ENCODE measurements at regions not wholly inside any gene's neighbourhood (a gene's known extent, or its start where the extent isn't known, plus 50 kb on each side); places are given as distances from the start of the nearest gene placed in this dataset.

DNA sequence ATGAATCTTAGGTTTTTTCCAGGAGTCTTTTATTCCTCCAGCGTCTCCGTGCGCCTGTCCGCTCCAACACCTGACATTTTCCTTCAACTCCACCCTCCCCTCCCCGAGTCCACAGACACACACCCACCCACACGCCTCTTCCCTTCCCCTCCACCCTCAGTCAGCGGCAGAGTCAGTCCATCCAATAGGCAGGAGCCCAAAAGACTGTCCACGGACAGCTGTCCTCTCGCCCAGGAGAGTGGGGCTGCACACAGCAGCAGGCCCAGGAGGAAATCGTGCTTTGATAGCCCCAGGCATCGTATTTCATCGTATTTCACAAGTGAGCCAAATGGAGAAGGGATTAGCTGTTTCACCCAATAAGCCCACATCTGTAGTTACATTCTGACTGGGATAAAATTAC lies 285.1 kb downstream of the ZEB1 start:
- DNase-seq (ENCODE audit: low read depth in 1 of 2, low spot score in 1 of 2): no peak
- in situ Hi-C loops (cut with HindIII; ENCODE audit: low pct_unique_long_range_greater_than_20kb, low sequenced_read_pairs): no loop called here
- no peak for TF ChIP-seq JUND (IDR thresholded peaks at IDR 0.05; ENCODE audit: low read depth)

DNA sequence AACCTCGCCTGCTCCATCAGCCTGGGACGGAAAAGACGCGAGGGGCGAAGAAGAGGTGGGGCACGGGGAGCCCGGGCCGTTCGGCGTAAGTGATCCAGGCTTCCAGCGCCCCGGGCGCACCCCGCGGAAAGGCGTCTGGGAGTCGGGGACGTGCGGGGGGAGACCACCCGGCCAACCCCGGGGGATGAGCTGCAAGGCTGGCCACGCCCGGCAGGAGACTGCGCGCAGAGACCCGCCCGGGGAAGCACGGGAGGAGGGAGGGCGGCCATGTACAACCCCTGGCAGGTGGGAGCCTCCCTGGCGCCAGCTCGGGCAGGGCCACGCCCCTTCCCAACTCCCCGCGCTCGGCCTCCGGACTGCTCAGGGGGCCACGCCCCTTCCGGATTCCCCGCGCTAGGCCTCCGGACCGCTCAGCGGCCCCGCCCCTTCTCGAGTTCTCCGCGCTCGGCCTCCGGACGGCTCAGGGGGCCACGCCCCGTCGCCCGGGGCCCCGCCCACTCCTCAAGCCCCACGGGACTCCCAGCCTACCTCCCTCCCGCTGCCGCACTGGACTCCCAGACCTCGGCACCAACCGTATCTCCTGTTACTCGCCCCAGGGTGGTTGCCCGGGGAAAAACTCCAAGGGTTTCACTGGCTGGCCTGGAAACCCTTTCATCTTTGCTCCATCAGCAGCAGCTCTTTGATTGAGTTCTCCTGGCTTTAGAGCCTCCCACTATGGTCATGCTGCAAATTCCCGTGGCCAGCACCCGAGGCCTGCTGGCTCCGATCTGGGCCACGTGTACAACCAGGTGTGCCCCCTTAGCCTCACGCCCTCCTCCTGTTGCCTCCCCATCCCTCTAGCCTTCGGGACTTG lies 284.4 kb downstream of the ZEB1 start:
- TF ChIP-seq JUND (IDR thresholded peaks at IDR 0.05; ENCODE audit: low read depth): no peak
- in situ Hi-C loops (cut with HindIII; ENCODE audit: low pct_unique_long_range_greater_than_20kb, low sequenced_read_pairs): no loop called here
- DNase-seq (ENCODE audit: low read depth in 1 of 2, low spot score in 1 of 2): peak; percentile 94 to 96

DNA sequence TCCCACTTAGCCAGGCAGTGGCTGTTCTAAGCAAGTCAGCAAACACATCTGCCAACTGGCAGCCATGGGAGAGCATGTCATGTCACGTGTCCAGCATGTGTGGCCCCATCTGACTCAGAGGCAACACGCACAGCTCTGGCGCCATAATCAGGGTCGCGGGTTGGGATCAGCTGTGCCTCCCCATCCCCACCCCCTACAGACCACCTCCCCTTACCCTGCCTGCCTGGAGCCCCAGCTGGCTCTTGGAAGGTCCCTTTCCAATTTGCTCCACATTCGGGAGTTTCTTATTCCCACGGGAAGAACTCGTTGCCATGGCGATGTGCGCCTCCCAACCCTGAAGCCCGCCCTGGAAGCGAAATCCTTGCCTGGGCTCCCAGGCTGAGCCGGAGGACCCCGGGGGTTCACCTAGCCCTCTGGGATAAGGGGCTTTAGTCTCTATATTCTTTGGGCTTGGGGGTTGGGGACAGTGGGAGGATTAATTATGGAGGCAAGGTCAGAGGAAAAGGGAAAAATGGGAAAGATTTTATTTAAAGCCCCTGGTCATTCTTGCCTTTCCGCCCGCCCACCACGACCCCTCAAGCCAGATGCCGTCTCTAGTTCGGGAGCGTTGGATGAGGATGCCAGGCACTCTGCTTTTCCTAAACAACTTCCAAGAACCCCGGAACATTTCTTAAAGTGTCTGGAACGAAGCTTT lies 283.7 kb downstream of the ZEB1 start:
- no peak for DNase-seq (ENCODE audit: low read depth in 1 of 2, low spot score in 1 of 2)
- in situ Hi-C loops (cut with HindIII; ENCODE audit: low pct_unique_long_range_greater_than_20kb, low sequenced_read_pairs): no loop called here
- TF ChIP-seq JUND (IDR thresholded peaks at IDR 0.05; ENCODE audit: low read depth): no peak

DNA sequence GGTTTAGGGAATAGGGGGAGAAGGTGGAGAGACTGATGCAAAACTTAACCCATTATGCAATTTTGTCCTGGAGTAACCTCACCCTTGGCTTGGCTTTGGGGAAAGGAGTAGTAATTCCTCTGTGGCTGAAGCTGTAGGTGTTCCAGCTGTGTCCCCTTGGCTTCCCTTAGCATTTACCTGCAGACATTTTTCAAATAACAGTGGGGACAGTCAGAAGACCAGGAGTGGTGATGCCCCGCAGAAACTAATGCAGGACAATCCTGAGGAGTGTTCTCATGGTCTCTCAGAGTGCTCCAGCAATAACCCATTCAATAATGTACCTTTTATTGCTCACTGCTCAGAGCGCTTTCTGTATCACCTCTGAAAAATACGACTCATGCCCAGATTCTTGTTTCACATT lies 282.1 kb downstream of the ZEB1 start:
- in situ Hi-C loops (cut with HindIII; ENCODE audit: low pct_unique_long_range_greater_than_20kb, low sequenced_read_pairs): no loop called here
- TF ChIP-seq JUND (IDR thresholded peaks at IDR 0.05; ENCODE audit: low read depth): no peak
- DNase-seq (ENCODE audit: low read depth in 1 of 2, low spot score in 1 of 2): no peak

DNA sequence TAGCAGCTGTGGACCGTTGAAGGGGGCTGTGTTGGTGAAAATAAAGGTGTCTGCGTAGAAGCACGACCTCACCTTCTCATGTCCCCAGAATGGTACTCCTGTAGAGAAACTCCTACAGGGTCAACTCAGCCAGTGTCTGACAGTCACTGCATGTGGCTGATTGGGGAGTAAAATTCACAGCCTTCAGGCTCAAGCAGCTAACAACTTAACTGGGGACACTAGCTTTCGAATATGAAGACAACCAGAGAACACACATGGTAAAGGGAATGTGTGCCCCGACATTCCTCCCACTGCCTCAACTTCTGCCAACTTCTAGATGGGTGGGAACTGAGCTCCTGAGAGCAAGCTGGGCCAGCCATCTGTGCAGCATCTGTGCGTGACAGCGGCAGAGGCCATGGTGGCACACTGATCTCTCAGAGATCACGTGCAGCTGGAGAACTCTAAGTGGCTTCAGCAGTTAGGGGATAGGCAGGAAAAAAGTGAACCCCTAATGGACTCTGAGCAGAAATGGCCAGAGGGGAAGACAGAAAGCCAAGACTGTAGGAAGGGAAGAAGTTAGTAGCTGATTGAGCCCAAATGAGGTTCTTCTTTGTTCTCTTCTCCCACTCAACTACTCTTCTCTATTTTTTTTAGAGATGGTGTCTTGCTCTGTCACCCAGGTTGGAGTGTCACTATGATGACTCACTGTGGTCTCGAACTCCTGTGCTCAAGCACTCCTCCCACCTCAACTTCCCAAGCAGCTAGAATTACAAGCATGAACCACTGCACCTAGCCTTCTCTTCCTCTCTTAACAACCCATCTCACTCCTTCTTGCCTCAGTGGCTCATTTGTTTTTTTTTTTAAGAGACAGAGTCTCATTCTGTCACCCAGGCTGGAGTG lies 280.8 kb downstream of the ZEB1 start:
- in situ Hi-C loops (cut with HindIII; ENCODE audit: low pct_unique_long_range_greater_than_20kb, low sequenced_read_pairs): no loop called here
- no peak for DNase-seq (ENCODE audit: low read depth in 1 of 2, low spot score in 1 of 2)
- TF ChIP-seq JUND (IDR thresholded peaks at IDR 0.05; ENCODE audit: low read depth): no peak

DNA sequence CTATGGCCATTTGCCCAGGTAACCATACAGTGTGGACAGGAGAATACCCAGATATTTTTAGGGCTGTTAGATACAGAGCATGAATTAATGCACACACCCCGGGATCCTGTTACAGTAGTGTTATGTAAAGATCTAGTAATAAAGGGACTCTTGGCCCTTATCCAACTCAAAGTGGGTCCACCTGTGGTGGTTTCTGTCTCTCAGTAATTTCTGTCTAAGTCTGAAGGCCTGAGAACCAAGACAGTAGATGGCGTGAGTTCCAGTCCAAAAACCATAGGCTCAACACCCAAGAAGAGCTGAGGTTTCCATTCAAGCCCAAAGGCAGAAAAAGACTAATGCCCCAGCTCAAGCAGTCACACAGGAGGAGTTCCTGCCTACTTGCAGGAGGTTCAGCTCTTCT lies 277.7 kb downstream of the ZEB1 start:
- in situ Hi-C loops (cut with HindIII; ENCODE audit: low pct_unique_long_range_greater_than_20kb, low sequenced_read_pairs): no loop called here
- DNase-seq (ENCODE audit: low read depth in 1 of 2, low spot score in 1 of 2): no peak
- TF ChIP-seq JUND (IDR thresholded peaks at IDR 0.05; ENCODE audit: low read depth): no peak

DNA sequence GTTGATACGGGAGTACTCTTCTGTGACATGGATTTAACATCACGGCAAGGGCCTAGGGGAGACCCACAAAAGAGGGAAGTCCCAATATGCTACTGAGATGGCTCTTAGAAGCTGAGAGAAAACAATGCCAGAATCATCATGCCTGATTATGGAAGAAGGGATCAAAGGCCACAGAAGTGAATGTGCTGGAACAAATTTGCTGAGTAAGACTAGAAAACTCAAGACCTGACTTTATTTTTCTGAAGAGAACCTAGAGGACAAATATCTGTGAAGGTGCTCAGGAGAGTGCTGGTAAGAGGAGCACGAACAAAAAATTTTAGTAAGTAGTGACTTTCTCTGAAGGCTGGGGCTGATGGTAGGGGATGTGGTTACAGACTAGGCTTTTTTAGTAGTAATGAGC lies 277.0 kb downstream of the ZEB1 start:
- no peak for DNase-seq (ENCODE audit: low read depth in 1 of 2, low spot score in 1 of 2)
- no peak for TF ChIP-seq JUND (IDR thresholded peaks at IDR 0.05; ENCODE audit: low read depth)
- in situ Hi-C loops (cut with HindIII; ENCODE audit: low pct_unique_long_range_greater_than_20kb, low sequenced_read_pairs): no loop called here

DNA sequence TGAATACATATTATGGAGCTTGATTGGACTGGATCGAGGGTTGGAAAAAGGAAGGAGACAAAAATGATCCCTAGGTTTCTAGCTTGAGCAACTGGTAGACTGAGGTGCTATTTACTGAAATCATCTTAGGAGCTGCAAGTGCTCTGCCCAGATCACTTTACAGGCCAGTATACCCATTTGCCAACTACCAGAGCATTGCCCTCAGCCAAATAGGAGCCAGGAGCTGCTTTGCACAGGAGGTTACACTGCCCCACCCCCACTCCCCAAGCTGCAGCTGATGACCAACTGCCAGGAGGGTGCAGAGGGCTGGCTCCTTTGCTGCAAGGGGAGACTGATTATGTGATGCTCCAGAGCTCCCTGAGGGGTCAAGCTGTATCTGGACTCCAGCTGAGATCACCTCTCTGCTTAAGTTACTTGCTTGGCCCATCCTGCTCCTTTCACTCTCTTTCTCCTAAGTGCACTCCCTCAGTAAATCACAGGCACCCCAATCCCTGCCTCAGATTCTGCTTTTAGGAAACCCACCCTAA lies 275.4 kb downstream of the ZEB1 start:
- in situ Hi-C loops (cut with HindIII; ENCODE audit: low pct_unique_long_range_greater_than_20kb, low sequenced_read_pairs): no loop called here
- no peak for DNase-seq (ENCODE audit: low read depth in 1 of 2, low spot score in 1 of 2)

DNA sequence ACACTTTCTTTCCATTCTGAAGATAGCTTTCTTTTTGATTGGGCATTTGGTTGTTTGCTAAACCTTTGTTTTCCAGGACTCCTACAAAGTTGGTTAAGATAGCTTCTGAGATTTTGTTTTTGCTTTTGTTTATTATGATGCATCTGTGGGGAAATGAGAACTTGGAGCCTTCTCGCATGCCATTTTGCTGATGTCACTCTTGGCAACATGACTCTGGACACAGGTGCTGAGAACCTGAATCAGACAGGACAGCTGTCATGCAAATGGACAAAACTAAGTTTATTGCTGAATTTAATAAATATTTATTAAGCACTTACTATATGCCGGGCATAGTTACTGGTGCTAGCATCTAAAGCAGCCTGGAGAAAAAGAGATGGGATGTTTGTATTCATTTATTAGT lies 274.1 kb downstream of the ZEB1 start:
- no peak for TF ChIP-seq JUND (IDR thresholded peaks at IDR 0.05; ENCODE audit: low read depth)
- peak in 1 of 2 experiments; percentile 15 for DNase-seq (ENCODE audit: low read depth in 1 of 2, low spot score in 1 of 2)
- in situ Hi-C loops (cut with HindIII; ENCODE audit: low pct_unique_long_range_greater_than_20kb, low sequenced_read_pairs): no loop called here

More for the DNA sequence above, 275.4 kb downstream of the ZEB1 start:
- TF ChIP-seq JUND (IDR thresholded peaks at IDR 0.05; ENCODE audit: low read depth): no peak

DNA sequence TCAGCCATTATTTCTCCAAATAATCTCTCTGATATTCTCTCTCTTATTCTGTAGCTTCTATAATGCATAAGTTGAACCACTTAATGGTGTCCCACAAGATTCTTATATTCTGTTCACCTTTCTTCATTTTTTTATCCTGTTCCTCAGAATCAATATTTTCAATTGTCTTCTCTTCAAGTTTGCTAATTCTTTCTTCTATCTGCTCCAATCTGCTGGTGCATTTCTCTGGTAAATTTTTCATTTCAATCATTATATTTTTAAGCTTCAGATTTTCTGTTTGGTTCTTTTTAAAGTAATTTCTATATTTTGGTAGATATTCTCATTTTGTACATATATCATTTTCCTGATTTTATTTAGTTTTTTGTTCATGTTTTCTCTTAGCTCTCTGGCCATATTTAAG lies 272.6 kb downstream of the ZEB1 start:
- in situ Hi-C loops (cut with HindIII; ENCODE audit: low pct_unique_long_range_greater_than_20kb, low sequenced_read_pairs): no loop called here
- no peak for TF ChIP-seq JUND (IDR thresholded peaks at IDR 0.05; ENCODE audit: low read depth)
- DNase-seq (ENCODE audit: low read depth in 1 of 2, low spot score in 1 of 2): no peak

DNA sequence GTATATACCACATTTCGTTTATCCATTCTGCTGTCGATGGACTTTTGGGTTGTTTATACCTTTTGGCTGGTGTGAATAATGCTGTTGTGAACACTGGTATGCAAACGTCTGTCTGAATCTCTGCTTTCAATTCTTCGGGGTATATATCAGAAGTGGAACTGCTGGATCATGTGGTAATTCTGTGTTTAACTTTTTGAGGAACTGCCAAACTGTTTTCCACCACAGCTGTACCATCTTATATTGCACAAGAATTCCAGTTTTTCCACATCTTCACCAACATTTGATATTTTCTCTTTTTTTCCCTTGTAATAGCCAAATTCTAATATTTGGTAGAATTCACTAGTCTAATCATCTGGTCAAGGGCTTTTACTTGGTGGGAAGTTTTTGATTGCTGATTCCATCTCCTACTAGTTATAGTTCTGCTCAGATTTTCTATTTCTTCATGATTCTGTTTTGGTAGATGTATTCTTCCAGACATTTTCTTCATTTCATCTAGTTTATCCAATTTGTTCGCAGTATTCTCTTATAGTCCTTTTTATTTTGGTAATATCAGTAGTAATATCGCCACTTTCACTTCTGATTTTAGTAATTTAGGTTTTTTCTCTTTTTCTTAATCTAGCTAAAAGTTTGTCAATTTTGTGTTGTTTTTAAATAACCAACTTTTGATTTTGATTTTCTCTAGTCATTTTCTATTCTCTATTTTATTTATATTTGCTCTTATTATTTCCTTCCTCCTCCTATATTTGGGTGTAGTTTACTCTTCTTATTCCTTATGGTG lies 271.2 kb downstream of the ZEB1 start:
- in situ Hi-C loops (cut with HindIII; ENCODE audit: low pct_unique_long_range_greater_than_20kb, low sequenced_read_pairs): no loop called here
- no peak for DNase-seq (ENCODE audit: low read depth in 1 of 2, low spot score in 1 of 2)
- no peak for TF ChIP-seq JUND (IDR thresholded peaks at IDR 0.05; ENCODE audit: low read depth)

DNA sequence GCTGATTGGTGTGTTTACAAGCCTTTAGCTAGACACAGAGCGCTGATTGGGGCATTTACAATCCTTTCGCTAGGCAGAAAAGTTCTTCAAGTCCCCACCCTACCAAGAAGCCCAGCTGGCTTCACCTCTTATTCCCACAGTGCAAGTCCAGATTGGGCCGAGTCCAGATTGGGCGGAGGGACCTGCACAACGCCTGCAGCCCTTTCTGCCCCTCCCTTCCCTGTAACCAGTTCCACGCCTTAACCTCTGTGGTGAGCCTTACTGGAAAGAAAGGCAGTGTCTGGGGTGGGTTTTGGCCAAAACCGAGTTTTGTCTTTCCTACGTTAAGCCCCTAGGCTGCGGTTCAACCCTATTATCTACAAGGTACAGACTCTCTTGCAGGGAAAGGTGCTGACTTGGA lies 268.7 kb downstream of the ZEB1 start:
- TF ChIP-seq JUND (IDR thresholded peaks at IDR 0.05; ENCODE audit: low read depth): no peak
- in situ Hi-C loops (cut with HindIII; ENCODE audit: low pct_unique_long_range_greater_than_20kb, low sequenced_read_pairs): no loop called here

More for the DNA sequence above, 268.7 kb downstream of the ZEB1 start:
- no peak for DNase-seq (ENCODE audit: low read depth in 1 of 2, low spot score in 1 of 2)
